ENCODE measurements at regions not wholly inside any gene's neighbourhood (a gene's known extent, or its start where the extent isn't known, plus 50 kb on each side); places are given as distances from the start of the nearest gene placed in this dataset.

DNA sequence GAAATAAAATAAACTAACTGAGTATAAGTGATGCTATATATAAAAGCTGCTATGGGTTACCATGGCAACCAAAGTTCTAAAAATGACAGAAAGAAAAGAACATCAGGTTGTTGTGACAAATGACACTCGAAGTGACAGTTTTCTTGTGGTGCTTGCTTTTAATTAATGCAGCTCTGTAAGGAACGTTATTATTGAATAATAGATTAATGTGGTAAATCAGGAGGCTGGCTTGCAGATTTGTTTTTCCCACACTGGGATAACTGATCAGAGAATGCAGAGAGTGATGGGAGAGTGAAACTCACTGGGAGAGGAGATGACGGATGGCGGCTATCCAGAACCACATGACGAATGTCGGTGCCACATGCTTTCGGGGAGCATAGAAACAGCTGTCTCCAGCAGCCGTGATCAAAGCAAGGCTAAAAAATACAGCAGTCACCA lies 207.0 kb upstream of the ATP10A start:
- TF ChIP-seq, protein P1, sequence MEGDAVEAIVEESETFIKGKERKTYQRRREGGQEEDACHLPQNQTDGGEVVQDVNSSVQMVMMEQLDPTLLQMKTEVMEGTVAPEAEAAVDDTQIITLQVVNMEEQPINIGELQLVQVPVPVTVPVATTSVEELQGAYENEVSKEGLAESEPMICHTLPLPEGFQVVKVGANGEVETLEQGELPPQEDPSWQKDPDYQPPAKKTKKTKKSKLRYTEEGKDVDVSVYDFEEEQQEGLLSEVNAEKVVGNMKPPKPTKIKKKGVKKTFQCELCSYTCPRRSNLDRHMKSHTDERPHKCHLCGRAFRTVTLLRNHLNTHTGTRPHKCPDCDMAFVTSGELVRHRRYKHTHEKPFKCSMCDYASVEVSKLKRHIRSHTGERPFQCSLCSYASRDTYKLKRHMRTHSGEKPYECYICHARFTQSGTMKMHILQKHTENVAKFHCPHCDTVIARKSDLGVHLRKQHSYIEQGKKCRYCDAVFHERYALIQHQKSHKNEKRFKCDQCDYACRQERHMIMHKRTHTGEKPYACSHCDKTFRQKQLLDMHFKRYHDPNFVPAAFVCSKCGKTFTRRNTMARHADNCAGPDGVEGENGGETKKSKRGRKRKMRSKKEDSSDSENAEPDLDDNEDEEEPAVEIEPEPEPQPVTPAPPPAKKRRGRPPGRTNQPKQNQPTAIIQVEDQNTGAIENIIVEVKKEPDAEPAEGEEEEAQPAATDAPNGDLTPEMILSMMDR (IDR thresholded peaks at IDR 0.05) = no peak
- TF ChIP-seq POLR2AphosphoS5 (IDR thresholded peaks at IDR 0.05) = no peak

All from prostate gland (tissue), 2 donors.